NB4 (cell line): ENCODE measurements at regions not wholly inside any gene's neighbourhood (a gene's known extent, or its start where the extent isn't known, plus 50 kb on each side); places are given as distances from the start of the nearest gene placed in this dataset.
"Not testable (repeated sequence)": the region's sequence is repeated elsewhere in the genome, so short reads cannot be mapped to it uniquely, and the experiment has no call there.

Experiments
- DNase-seq: peaks from one replicate; pipeline ENCODE4 v3.0.0; 2010; ENCODE audit warnings: low read depth
- H3K4me3 ChIP-seq: one replicate; pipeline ENCODE4 v1.5.1; 2011; ENCODE audit warnings: mild to moderate bottlenecking, low read depth, low read length, moderate library complexity
- CTCF ChIP-seq: IDR thresholded peaks from one replicate; pipeline ENCODE4 v1.5.1; 2012; ENCODE audit warnings: low read depth, low read length
- MAX ChIP-seq: IDR thresholded peaks from 2 replicates; pipeline ENCODE4 v1.6.1; 2011; ENCODE audit warnings: low read depth, low read length
- MYC ChIP-seq: IDR thresholded peaks from 2 replicates; pipeline ENCODE4 v1.6.1; 2011; ENCODE audit warnings: low read depth, low read length
- POLR2A ChIP-seq: IDR thresholded peaks from 2 replicates; pipeline ENCODE4 v1.6.1; 2011; ENCODE audit warnings: mild to moderate bottlenecking; ENCODE audit not compliant: insufficient read length; ENCODE audit errors: extremely low read depth

GRCh38 chr7:142470544-142470830 lies 212.6 kb upstream of the PRSS58 start:
- TF ChIP-seq MYC: no peak
- no peak for TF ChIP-seq CTCF
- no peak for TF ChIP-seq POLR2A
- no peak for TF ChIP-seq MAX
- DNase-seq: no peak
- H3K4me3 ChIP-seq: no peak overlapping the region

- TF ChIP-seq MAX (no peak), MYC (no peak), POLR2A (no peak), CTCF (no peak)
- DNase-seq: peak; percentile 35
- H3K4me3 ChIP-seq: no peak overlapping the region
These were observed 212.1 kb upstream of the PRSS58 start for GRCh38 chr7:142469696-142470543.

GRCh38 chr7:142468871-142469665 lies 211.2 kb upstream of the PRSS58 start:
- TF ChIP-seq POLR2A (no peak), CTCF (no peak), MYC (no peak), MAX (no peak)
- no peak overlapping the region for H3K4me3 ChIP-seq
- no peak for DNase-seq

- not testable (repeated sequence) for DNase-seq, H3K4me3 ChIP-seq
These were observed 209.3 kb upstream of the PRSS58 start for GRCh38 chr7:142467056-142467655.

GRCh38 chr7:142463401-142463850 lies 205.6 kb upstream of the PRSS58 start:
- no peak for DNase-seq
- TF ChIP-seq POLR2A (no peak), MYC (no peak), MAX (no peak), CTCF (no peak)
- H3K4me3 ChIP-seq: no peak overlapping the region

- TF ChIP-seq MAX (no peak), CTCF (no peak)
- DNase-seq: no peak
- H3K4me3 ChIP-seq: no peak overlapping the region
These were observed 203.6 kb upstream of the PRSS58 start for GRCh38 chr7:142461437-142461836.
